ENCODE measurements at regions not wholly inside any gene's neighbourhood (a gene's known extent, or its start where the extent isn't known, plus 50 kb on each side); places are given as distances from the start of the nearest gene placed in this dataset.

DNA sequence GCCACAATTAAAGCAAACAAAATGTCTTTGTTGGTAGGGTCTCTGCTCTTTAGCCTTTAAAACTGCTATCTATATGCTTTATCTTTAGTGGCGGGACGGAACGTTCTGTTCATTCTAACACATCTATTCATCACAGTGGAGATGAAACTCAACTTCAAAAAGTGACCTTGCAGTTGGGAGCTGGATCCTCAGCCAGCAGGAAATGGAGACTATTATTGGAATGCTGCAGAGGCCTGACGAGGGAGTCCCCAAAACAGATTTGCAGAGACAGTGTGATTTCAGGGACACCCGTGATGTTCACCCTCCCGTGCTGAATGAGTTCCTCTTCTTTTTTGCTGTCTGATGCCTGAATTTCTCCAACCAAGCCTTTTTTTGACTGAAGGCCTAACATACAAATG is 306.0 kb upstream of the SHH start:
- TF ChIP-seq, protein P1, sequence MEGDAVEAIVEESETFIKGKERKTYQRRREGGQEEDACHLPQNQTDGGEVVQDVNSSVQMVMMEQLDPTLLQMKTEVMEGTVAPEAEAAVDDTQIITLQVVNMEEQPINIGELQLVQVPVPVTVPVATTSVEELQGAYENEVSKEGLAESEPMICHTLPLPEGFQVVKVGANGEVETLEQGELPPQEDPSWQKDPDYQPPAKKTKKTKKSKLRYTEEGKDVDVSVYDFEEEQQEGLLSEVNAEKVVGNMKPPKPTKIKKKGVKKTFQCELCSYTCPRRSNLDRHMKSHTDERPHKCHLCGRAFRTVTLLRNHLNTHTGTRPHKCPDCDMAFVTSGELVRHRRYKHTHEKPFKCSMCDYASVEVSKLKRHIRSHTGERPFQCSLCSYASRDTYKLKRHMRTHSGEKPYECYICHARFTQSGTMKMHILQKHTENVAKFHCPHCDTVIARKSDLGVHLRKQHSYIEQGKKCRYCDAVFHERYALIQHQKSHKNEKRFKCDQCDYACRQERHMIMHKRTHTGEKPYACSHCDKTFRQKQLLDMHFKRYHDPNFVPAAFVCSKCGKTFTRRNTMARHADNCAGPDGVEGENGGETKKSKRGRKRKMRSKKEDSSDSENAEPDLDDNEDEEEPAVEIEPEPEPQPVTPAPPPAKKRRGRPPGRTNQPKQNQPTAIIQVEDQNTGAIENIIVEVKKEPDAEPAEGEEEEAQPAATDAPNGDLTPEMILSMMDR (IDR thresholded peaks at IDR 0.05; ENCODE audit: insufficient read depth, low read length, poor library complexity, severe bottlenecking): no peak
- no peak for TF ChIP-seq EZH2phosphoT487 (conservative IDR thresholded peaks at IDR 0.05; ENCODE audit: low read length)
